ENCODE measurements at regions not wholly inside any gene's neighbourhood (a gene's known extent, or its start where the extent isn't known, plus 50 kb on each side); places are given as distances from the start of the nearest gene placed in this dataset.
"Not testable (repeated sequence)": the region's sequence is repeated elsewhere in the genome, so short reads cannot be mapped to it uniquely, and the experiment has no call there.

DNA sequence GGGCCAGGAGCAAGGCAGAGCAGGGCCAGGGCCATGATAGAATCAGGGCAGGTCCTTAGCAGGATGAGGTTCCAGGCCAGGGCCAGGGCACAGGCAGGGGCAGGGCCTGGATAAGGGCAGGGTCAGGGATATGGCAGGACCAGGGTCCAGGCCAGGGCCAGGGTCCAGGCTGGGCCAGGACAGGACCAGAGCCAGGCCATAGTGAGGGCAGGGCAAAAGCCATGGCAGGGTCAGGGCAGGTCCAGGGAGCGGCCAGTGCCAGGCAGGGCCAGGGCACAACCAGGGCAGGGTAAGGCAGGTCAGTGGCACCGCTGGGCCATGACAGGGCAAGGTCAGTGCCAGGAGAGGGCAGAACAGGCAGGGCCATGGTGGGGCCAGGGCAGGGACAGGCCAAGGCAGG, 152.2 kb downstream of the LIPI start:
- Histone ChIP-seq H3K27ac (no peak overlapping the region), H3K4me1 (no peaks in the 10 kb centered on the region), H3K4me3 (no peak overlapping the region), H3K9me3 (no peaks in the 10 kb centered on the region), H3K27me3 (no peaks in the 10 kb centered on the region), H3K36me3 (no peaks in the 10 kb centered on the region)
- 86 to 100% (median 99%) methylated on average over 2 of the region's 2 CpGs for WGBS, 4 donors
- no peak for TF ChIP-seq POLR2A (IDR thresholded peaks at IDR 0.05)
- TF ChIP-seq, protein P1, sequence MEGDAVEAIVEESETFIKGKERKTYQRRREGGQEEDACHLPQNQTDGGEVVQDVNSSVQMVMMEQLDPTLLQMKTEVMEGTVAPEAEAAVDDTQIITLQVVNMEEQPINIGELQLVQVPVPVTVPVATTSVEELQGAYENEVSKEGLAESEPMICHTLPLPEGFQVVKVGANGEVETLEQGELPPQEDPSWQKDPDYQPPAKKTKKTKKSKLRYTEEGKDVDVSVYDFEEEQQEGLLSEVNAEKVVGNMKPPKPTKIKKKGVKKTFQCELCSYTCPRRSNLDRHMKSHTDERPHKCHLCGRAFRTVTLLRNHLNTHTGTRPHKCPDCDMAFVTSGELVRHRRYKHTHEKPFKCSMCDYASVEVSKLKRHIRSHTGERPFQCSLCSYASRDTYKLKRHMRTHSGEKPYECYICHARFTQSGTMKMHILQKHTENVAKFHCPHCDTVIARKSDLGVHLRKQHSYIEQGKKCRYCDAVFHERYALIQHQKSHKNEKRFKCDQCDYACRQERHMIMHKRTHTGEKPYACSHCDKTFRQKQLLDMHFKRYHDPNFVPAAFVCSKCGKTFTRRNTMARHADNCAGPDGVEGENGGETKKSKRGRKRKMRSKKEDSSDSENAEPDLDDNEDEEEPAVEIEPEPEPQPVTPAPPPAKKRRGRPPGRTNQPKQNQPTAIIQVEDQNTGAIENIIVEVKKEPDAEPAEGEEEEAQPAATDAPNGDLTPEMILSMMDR (IDR thresholded peaks at IDR 0.05), result no peak
- intact Hi-C loops (cut with DNase I), result no loop called here
- ATAC-seq (peak in 2 of 4 donors; percentile 12 to 21), DNase-seq (peak in 1 of 5 donors; percentile 61)

DNA sequence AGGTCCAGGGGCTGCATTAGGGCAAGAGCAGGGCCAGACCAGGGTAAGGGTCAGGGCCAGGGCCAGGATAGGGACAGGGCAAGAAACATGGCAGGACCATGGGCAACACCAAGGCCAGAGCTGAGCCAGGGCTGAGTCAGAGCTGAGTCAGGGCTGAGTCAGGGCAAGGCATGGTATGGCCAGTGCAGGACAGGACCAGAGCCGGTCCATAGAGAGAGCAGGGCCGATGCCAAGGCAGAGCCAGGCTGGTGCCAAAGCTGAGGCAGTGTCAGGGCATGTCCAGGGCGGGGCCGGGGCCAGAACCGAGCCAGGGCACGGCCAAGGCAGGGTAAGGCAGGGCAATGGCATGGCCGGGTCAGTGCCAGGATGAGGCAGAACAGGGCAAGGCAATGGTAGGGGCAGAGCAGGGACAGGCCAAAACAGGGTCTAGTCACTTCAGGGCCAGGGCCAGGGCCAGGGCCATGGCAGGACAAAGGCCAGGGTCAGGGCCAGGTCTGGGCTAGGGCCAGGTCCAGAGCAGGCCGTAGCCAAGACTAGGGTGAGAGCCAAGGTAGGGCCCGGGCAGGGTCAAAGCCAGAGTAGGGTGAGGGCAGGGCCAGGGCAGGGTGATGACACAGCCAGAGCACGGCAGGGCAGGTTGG, 152.8 kb downstream of the LIPI start:
- H3K27me3 ChIP-seq; H3K36me3 ChIP-seq; DNase-seq; H3K4me3 ChIP-seq; intact Hi-C loops (cut with DNase I); H3K9me3 ChIP-seq; H3K4me1 ChIP-seq: not testable (repeated sequence)
- peak in 3 of 4 donors; percentile 20 to 49 (median 25) for ATAC-seq
- WGBS, 4 donors, result 85 to 92% (median 89%) methylated on average over 7 to 10 of the region's 10 CpGs
- H3K27ac ChIP-seq, result peak overlapping the region in 1 of 12 donors; percentile 64

DNA sequence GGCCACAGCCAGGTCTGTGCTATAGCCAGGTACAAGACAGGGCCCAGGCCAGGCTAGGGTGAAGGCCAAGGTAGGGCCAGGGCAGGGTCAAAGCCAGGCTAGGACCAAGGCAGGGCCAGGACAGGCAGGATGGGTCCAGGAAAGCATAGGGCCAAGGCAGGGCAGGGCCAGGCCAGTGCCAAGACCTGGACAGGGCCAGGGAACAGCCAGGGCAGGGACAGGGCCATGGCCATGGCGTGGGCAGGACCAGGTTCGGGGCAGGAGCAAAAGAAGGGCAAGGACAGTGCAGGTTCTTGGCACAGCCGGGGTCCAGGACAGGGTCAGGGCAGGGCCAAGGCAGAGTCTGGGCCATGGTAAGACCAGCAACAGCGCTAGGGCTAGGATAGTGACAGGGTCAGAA, 153.4 kb downstream of the LIPI start:
- no peak for DNase-seq
- ATAC-seq, result no peak
- Histone ChIP-seq H3K4me1 (no peaks in the 10 kb centered on the region), H3K9me3 (no peaks in the 10 kb centered on the region), H3K27me3 (no peaks in the 10 kb centered on the region), H3K4me3 (no peak overlapping the region), H3K27ac (peak overlapping the region in 1 of 12 donors; percentile 64), H3K36me3 (no peaks in the 10 kb centered on the region)
- TF ChIP-seq, protein P1 (IDR thresholded peaks at IDR 0.05), result no peak
- 72 to 99% (median 89%) methylated on average over 4 of the region's 4 CpGs for WGBS, 4 donors
- intact Hi-C loops (cut with DNase I), result no loop called here

DNA sequence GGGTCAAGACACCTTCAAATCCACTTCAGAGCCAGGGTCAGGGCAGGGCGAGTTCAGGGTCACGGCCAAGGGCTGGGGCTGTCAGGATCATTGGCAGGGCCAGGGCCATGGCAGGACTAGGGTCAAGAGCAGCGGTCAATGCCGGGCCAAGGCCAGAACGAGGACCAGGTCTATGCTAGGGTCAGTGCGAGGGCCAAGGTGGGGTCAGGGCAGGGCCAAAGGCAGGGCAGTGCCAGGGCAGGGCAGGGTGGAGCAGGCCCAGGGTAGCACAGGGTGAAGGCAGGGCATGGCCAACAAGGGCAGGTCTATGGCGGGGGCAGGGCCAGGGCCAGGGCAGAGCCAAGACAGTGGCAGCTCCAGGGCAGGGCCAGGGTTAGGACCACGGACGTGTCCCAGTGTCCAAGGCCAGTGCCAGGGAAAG, 154.0 kb downstream of the LIPI start:
- no peaks in the 10 kb centered on the region for H3K4me1 ChIP-seq
- no peak overlapping the region for H3K4me3 ChIP-seq
- peak overlapping the region in 1 of 12 donors; percentile 64 for H3K27ac ChIP-seq
- ATAC-seq, result peak in 1 of 4 donors; percentile 16
- TF ChIP-seq, protein P1 (IDR thresholded peaks at IDR 0.05), result no peak
- no peak for TF ChIP-seq POLR2A (IDR thresholded peaks at IDR 0.05)
- DNase-seq, result peak in 1 of 5 donors; percentile 60
- H3K36me3 ChIP-seq, result no peaks in the 10 kb centered on the region
- intact Hi-C loops (cut with DNase I), result no loop called here
- no peaks in the 10 kb centered on the region for H3K9me3 ChIP-seq
- no peaks in the 10 kb centered on the region for H3K27me3 ChIP-seq
- WGBS, 4 donors, result 97 to 99% (median 97%) methylated on average over 8 to 9 of the region's 9 CpGs

DNA sequence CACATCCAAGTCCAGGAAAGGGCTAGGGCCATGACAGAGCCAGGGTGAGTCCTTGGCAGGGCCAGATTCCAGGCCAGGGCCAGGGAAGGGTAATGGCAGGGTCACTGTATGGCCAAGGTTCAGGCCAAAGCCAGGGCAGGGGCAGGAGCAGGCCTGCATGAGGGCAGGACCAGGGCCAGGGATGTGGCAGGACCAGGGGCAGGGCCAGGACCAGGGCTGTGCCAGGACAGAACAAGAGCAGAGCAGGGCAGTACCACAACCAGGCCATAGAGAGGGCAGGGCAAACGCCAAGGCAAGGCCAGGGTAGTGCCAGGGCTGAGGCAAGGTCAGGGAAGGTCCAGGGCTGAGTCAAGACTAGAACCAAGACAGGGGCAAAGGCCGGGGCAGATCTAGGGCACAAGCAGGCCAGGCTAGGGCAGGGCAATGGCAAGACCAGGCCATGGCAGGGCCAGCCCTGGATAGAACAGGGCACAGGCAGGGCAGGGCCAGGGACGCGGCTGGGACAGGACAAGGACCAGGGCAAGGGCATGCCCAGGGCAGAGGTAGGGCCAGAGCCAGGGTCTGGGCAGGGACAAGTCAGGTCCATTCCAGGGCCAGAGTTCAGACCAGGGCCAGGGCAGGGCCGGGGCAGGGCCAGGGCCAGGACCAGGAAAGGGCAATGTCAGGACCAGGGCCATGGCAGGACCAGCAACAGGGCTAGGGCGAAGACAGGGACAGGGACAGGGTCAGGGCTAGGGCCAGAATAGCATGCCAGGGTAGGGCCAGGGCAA, 154.8 kb downstream of the LIPI start:
- H3K4me3 ChIP-seq; H3K4me1 ChIP-seq; intact Hi-C loops (cut with DNase I); H3K36me3 ChIP-seq; DNase-seq; ATAC-seq; H3K9me3 ChIP-seq; H3K27me3 ChIP-seq: not testable (repeated sequence)
- peak overlapping the region in 1 of 12 donors; percentile 64 for H3K27ac ChIP-seq
- 96 to 98% (median 97%) methylated on average over 5 to 6 of the region's 6 CpGs for WGBS, 4 donors

Data from heart left ventricle (tissue), 16 donors.